GM12878 (cell line): ENCODE measurements at regions not wholly inside any gene's neighbourhood (a gene's known extent, or its start where the extent isn't known, plus 50 kb on each side); places are given as distances from the start of the nearest gene placed in this dataset. TPM values are rescaled to one million over a fixed set of nuclear protein-coding genes. Genes with fewer than 3 reads are reported as not detected.
"Not testable (repeated sequence)": the region's sequence is repeated elsewhere in the genome, so short reads cannot be mapped to it uniquely, and the experiment has no call there.

ENCODE experiments used
- ATAC-seq: fragments of 200-7000 bp; cut with Tn5 transposase; 3 replicates; pipeline ENCODE4 v1.9.1; 2020; ENCODE audit warnings: mild to moderate bottlenecking, moderate library complexity
- BruUV-seq: library from RNA; stranded (reverse); fragments of 400-500 nt; replicated peaks from 2 replicates; lab custom pipeline; 2021; lab: Mats Ljungman, UMichigan
- CTCF ChIA-PET: fragments of 300-600 bp; sonication (Branson Sonifier 250); formaldehyde crosslinking; extraction: SDS; loops from one replicate; lab custom pipeline; 2021; ENCODE audit warnings: inconsistent platforms; lab: Yijun Ruan, JAX
- POLR2A ChIA-PET: fragments of 350-600 bp; formaldehyde crosslinking; extraction: SDS; loops from one replicate; lab custom pipeline; 2021; ENCODE audit warnings: inconsistent platforms; lab: Charles Lee
- RAD21 ChIA-PET: fragments of 300-600 bp; sonication (Branson Sonifier 250); formaldehyde crosslinking; loops from one replicate; lab custom pipeline; 2023; ENCODE audit warnings: antibody characterized with exemption; ENCODE audit not compliant: unreplicated experiment; lab: Charles Lee
- SMC1A ChIA-PET: fragments of 300-600 bp; sonication (Branson Sonifier 250); formaldehyde crosslinking; loops from one replicate; lab custom pipeline; 2023; ENCODE audit not compliant: unreplicated experiment, uncharacterized antibody; lab: Charles Lee
- DNase-seq: peaks from one replicate; pipeline ENCODE4 v3.0.0-alpha.2; 2011; ENCODE audit warnings: low read depth, low spot score
- FAIRE-seq: peaks from 3 replicates; lab custom pipeline; 2011; peaks lifted over from hg19 to GRCh38; lab: Jason Lieb, UNC
- H2AFZ ChIP-seq: 2 replicates; pipeline ENCODE4 v1.6.0; 2011; ENCODE audit warnings: low read depth, low read length, control low read depth; ENCODE audit not compliant: control insufficient read depth
- H3K27ac ChIP-seq: 2 replicates; pipeline ENCODE4 v1.5.1; 2011; ENCODE audit warnings: control low read depth; ENCODE audit not compliant: control insufficient read depth, insufficient read depth
- H3K27me3 ChIP-seq, 2 experiments: replicated peaks in 1 of 2; 2 replicates each; pipeline versions ENCODE4 v1.6.0 to v1.6.1; 2011; ENCODE audit warnings: low read length in 1 of 2; ENCODE audit not compliant: control insufficient read depth in 2 of 2, insufficient read depth in 2 of 2
- H3K36me3 ChIP-seq, 2 experiments: 2 replicates each; pipeline ENCODE4 v1.5.1; 2011; ENCODE audit warnings: low read length in 1 of 2; ENCODE audit not compliant: control insufficient read depth in 2 of 2, insufficient read depth in 2 of 2
- H3K4me1 ChIP-seq: 2 replicates; pipeline ENCODE4 v1.6.1; 2011; ENCODE audit warnings: mild to moderate bottlenecking, low read length, moderate library complexity, mixed read lengths; ENCODE audit not compliant: control insufficient read depth, insufficient read depth
- H3K4me2 ChIP-seq: 2 replicates; pipeline ENCODE4 v1.6.0; 2011; ENCODE audit warnings: control low read depth; ENCODE audit not compliant: control insufficient read depth, insufficient read depth
- H3K4me3 ChIP-seq: fragments of 200-600 bp; sonication (generic); 2 replicates; pipeline ENCODE4 v1.5.1; 2016
- H3K79me2 ChIP-seq: 2 replicates; pipeline ENCODE4 v1.6.0; 2011; ENCODE audit warnings: low read length; ENCODE audit not compliant: control insufficient read depth, insufficient read depth
- H3K9ac ChIP-seq: 2 replicates; pipeline ENCODE4 v1.8.0; 2011; ENCODE audit warnings: low read length, control low read depth, mixed read lengths; ENCODE audit not compliant: control insufficient read depth, insufficient read depth
- H3K9me3 ChIP-seq: replicated peaks from 3 replicates; pipeline ENCODE4 v1.5.1; 2011; ENCODE audit warnings: mild to moderate bottlenecking, low read length; ENCODE audit not compliant: control insufficient read depth, insufficient read depth
- H4K20me1 ChIP-seq: 2 replicates; pipeline ENCODE4 v1.6.0; 2011; ENCODE audit not compliant: control insufficient read depth, insufficient read depth
- WGBS: methylation state at CpG from one replicate; pipeline ENCODE4 v1.1.6; 2016; ENCODE audit warnings: low lambda C conversion rate; ENCODE audit not compliant: insufficient replicate concordance, insufficient coverage; ENCODE audit errors: missing lambda C conversion rate; 5-methylcytosine and 5-hydroxymethylcytosine counted together
- in situ Hi-C: fragments of 300-500 bp; cut with MboI; formaldehyde crosslinking; loops from 9 replicates; pipeline ENCODE4 v1.14.3; 2018; ENCODE audit warnings: mixed read lengths
- intact Hi-C: fragments of 100-400 bp; cut with micrococcal nuclease; formaldehyde crosslinking; loops from one replicate; pipeline ENCODE4 v1.14.2; 2022; ENCODE audit not compliant: unreplicated experiment
- microRNA counts: library from miRNA; unstranded; fragments of <30 nt; microRNA quantifications from one replicate; lab custom pipeline; 2016
- microRNA-seq: library from miRNA; unstranded; fragments of <30 nt; microRNA quantifications from one replicate; pipeline ENCODE4, GENCODE V29; 2018
- small RNA-seq: library from RNA; depleted of rRNA; stranded (forward); fragments of <200 nt; gene quantifications from one replicate; pipeline ENCODE3, GENCODE V24; 2014

DNA sequence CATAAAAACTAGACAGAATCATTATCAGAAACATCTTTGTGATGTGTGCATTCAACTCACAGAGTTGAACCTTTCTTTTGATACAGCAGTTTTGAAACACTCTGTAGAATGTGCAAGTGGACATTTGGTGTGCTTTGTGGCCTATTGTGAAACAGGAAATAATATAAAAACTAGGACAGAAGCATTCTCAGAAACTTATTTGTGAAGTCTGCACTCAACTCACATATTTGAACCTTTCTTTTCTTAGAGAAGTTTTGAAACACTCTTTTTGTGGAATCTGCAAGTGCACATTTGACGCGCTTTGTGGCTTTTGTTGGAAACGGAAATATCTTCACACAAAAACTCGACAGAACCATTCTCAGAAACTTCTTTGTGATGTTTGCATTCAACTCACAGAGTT is 260.0 kb downstream of the FOXD4L6 start:
- H3K27me3 ChIP-seq, H3K9ac ChIP-seq, H3K36me3 ChIP-seq, RAD21 ChIA-PET, FAIRE-seq, H3K4me2 ChIP-seq, H3K4me1 ChIP-seq, H2AFZ ChIP-seq, DNase-seq, H3K9me3 ChIP-seq, H3K4me3 ChIP-seq, H3K79me2 ChIP-seq, CTCF ChIA-PET, SMC1A ChIA-PET, ATAC-seq, POLR2A ChIA-PET, in situ Hi-C loops, intact Hi-C loops, H4K20me1 ChIP-seq, H3K27ac ChIP-seq, BruUV-seq: not testable (repeated sequence)
- WGBS, result 58% methylated on average over 4 of the region's 4 CpGs

MicroRNAs in the stretch of these regions (microRNA counts, 767-probe panel; counts per million panel counts)
- microRNA hsa-miR-1299 (lab: Ali Mortazavi, UCI), result 1,807 counts per million, percentile 70 among the panel's probes with 10 or more counts

Small RNA genes in the stretch of these regions (microRNA-seq; reads per million reads assigned to microRNA genes)
- not detected for gene MIR1299

Small RNA genes in the stretch of these regions (small RNA-seq; reads per million reads assigned to genes)
- not detected for gene AL353626.2
- not detected for gene MIR1299
